ENCODE measurements at regions not wholly inside any gene's neighbourhood (a gene's known extent, or its start where the extent isn't known, plus 50 kb on each side); places are given as distances from the start of the nearest gene placed in this dataset.

- Histone ChIP-seq H3F3A (ENCODE audit: insufficient read depth, low read length) (no peaks in the 10 kb centered on the region), H3K4me3 (ENCODE audit: low read depth, low read length, poor library complexity, severe bottlenecking) (no peak overlapping the region), H3K36me3 (ENCODE audit: insufficient read depth, low read length) (no peaks in the 10 kb centered on the region), H3K9me2 (ENCODE audit: low read depth, low read length) (no peaks in the 10 kb centered on the region), H4K20me1 (ENCODE audit: insufficient read depth, low read length) (no peaks in the 10 kb centered on the region), H3K27ac (ENCODE audit: low read depth, low read length, poor library complexity, severe bottlenecking) (no peak overlapping the region), H3K9me3 (ENCODE audit: low read length) (no peaks in the 10 kb centered on the region), H3K79me2 (ENCODE audit: insufficient read depth, low read length) (no peaks in the 10 kb centered on the region), H3K9ac (ENCODE audit: low read length) (no peak overlapping the region), H3K27me3 (ENCODE audit: insufficient read depth, low read length) (no peaks in the 10 kb centered on the region), H3K4me2 (ENCODE audit: low read length) (no peak overlapping the region), H2AFZ (ENCODE audit: low read length) (no peak overlapping the region), H3K4me1 (ENCODE audit: insufficient read depth, low read length, severe bottlenecking) (no peaks in the 10 kb centered on the region)
- TF ChIP-seq EZH2 (IDR thresholded peaks at IDR 0.05; ENCODE audit: borderline replicate concordance, low read length): no peak
- TF ChIP-seq, protein P1, sequence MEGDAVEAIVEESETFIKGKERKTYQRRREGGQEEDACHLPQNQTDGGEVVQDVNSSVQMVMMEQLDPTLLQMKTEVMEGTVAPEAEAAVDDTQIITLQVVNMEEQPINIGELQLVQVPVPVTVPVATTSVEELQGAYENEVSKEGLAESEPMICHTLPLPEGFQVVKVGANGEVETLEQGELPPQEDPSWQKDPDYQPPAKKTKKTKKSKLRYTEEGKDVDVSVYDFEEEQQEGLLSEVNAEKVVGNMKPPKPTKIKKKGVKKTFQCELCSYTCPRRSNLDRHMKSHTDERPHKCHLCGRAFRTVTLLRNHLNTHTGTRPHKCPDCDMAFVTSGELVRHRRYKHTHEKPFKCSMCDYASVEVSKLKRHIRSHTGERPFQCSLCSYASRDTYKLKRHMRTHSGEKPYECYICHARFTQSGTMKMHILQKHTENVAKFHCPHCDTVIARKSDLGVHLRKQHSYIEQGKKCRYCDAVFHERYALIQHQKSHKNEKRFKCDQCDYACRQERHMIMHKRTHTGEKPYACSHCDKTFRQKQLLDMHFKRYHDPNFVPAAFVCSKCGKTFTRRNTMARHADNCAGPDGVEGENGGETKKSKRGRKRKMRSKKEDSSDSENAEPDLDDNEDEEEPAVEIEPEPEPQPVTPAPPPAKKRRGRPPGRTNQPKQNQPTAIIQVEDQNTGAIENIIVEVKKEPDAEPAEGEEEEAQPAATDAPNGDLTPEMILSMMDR (IDR thresholded peaks at IDR 0.05; ENCODE audit: low read length): no peak
Observed at GRCh38 chr18:56270671-56271250, 367.6 kb downstream of the TXNL1 start.

DNA sequence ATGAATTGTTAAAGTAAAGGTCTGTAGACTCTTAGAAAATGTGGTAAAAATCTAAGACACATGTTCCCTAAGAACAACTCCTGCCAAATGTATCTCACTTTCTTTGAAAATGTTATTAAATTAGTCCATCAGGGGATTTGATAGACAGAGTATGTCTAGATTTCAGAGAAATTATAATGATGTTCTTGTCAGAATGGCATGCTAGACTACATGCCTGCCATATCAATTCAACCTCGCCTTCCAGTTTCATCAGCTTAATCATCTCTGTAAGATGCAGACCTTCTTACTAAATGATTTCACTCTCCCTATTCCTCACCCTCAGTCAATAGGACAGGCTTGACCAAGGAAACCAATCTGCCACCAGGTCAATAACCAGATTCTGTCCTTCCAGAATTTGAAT lies 368.4 kb downstream of the TXNL1 start:
- H3K27ac ChIP-seq (ENCODE audit: low read depth, low read length, poor library complexity, severe bottlenecking): no peak overlapping the region
- H3K4me1 ChIP-seq (ENCODE audit: insufficient read depth, low read length, severe bottlenecking): no peaks in the 10 kb centered on the region
- no peaks in the 10 kb centered on the region for H3K9me3 ChIP-seq (ENCODE audit: low read length)
- H2AFZ ChIP-seq (ENCODE audit: low read length): no peak overlapping the region
- H3K4me2 ChIP-seq (ENCODE audit: low read length): no peak overlapping the region
- no peak overlapping the region for H3K4me3 ChIP-seq (ENCODE audit: low read depth, low read length, poor library complexity, severe bottlenecking)
- no peak for TF ChIP-seq EZH2 (IDR thresholded peaks at IDR 0.05; ENCODE audit: borderline replicate concordance, low read length)
- TF ChIP-seq, protein P1 (IDR thresholded peaks at IDR 0.05; ENCODE audit: low read length): no peak
- H3K79me2 ChIP-seq (ENCODE audit: insufficient read depth, low read length): no peaks in the 10 kb centered on the region
- H3K27me3 ChIP-seq (ENCODE audit: insufficient read depth, low read length): no peaks in the 10 kb centered on the region
- no peaks in the 10 kb centered on the region for H3K9me2 ChIP-seq (ENCODE audit: low read depth, low read length)
- H3K36me3 ChIP-seq (ENCODE audit: insufficient read depth, low read length): no peaks in the 10 kb centered on the region
- no peaks in the 10 kb centered on the region for H3F3A ChIP-seq (ENCODE audit: insufficient read depth, low read length)
- no peak overlapping the region for H3K9ac ChIP-seq (ENCODE audit: low read length)
- H4K20me1 ChIP-seq (ENCODE audit: insufficient read depth, low read length): no peaks in the 10 kb centered on the region

DNA sequence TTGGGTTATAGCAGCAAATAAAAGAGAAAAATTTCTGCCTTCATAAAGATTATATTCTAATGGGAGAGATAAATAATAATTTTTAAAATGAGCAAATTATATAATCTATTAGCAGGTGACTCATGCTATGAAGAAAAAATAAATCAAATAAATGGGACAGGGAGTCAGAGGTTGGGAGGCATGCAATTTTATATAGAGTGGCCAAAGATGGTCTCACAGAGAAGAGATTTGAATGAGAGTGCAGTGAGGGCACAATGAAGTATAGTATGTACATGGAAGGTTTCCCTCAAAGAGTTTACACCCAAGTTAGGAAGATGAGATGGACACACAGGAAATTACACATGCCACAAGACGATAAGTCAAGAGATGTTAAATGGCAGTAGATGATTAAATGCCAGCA lies 369.4 kb downstream of the TXNL1 start:
- Histone ChIP-seq H3K9me2 (ENCODE audit: low read depth, low read length) (no peaks in the 10 kb centered on the region), H3K27ac (ENCODE audit: low read depth, low read length, poor library complexity, severe bottlenecking) (no peak overlapping the region), H3K4me1 (ENCODE audit: insufficient read depth, low read length, severe bottlenecking) (no peaks in the 10 kb centered on the region), H3F3A (ENCODE audit: insufficient read depth, low read length) (no peaks in the 10 kb centered on the region), H2AFZ (ENCODE audit: low read length) (no peak overlapping the region), H4K20me1 (ENCODE audit: insufficient read depth, low read length) (no peaks in the 10 kb centered on the region), H3K36me3 (ENCODE audit: insufficient read depth, low read length) (no peaks in the 10 kb centered on the region), H3K9ac (ENCODE audit: low read length) (no peak overlapping the region), H3K27me3 (ENCODE audit: insufficient read depth, low read length) (no peaks in the 10 kb centered on the region), H3K79me2 (ENCODE audit: insufficient read depth, low read length) (no peaks in the 10 kb centered on the region), H3K4me3 (ENCODE audit: low read depth, low read length, poor library complexity, severe bottlenecking) (no peak overlapping the region), H3K9me3 (ENCODE audit: low read length) (no peaks in the 10 kb centered on the region), H3K4me2 (ENCODE audit: low read length) (no peak overlapping the region)
- no peak for TF ChIP-seq EZH2 (IDR thresholded peaks at IDR 0.05; ENCODE audit: borderline replicate concordance, low read length)
- TF ChIP-seq, protein P1 (IDR thresholded peaks at IDR 0.05; ENCODE audit: low read length): no peak

All from OCI-LY1 (cell line).